Epithelial cell of esophagus (primary cell): ENCODE measurements at regions not wholly inside any gene's neighbourhood (a gene's known extent, or its start where the extent isn't known, plus 50 kb on each side); places are given as distances from the start of the nearest gene placed in this dataset.

ENCODE experiments used
- DNase-seq: peaks from one replicate; pipeline ENCODE4 v3.0.0; 2010; ENCODE audit warnings: low read depth
- H3K4me3 ChIP-seq: 2 replicates; pipeline ENCODE4 v1.5.1; 2011; ENCODE audit warnings: mild to moderate bottlenecking, low read length, control low read depth
- TF ChIP-seq, protein P1 (sequence below): IDR thresholded peaks from 2 replicates; pipeline ENCODE4 v1.5.1; 2011; ENCODE audit warnings: low read depth, mild to moderate bottlenecking, low read length, control low read depth, inconsistent platforms; ENCODE audit not compliant: insufficient read depth; ENCODE audit errors: missing control alignments

DNA sequence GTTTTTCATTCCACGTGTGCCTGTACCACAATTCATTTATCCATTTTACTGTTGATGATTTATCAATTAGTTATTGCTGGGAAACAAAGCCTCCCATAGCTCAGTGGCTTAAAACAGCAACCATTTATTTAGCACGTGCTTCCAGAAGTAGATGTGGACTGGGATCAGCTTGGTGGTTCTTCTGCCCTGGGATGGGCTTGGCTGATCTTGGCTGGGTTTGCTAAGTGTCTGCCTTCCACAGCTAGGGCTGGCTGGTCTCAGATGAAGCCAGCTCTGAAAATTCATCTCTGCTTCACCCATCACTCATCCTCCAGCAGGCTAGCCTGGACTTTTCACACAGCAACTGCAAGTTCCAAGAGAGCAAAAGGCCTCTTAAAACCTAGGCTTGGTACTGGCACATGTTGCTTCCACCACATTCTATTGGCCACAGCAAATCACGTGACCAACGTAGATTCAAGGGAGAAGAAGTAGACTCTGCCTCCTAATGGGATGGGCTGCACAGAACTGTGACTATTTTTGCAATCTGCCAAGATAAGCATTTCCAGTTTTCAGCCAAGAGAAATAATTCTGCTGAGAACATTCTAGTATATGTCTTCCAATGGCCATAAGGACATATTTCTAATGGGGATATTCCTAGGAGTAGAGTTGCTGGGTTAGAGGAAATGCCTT lies 124.9 kb downstream of the MN1 start:
- no peak overlapping the region for H3K4me3 ChIP-seq
- TF ChIP-seq, protein P1, sequence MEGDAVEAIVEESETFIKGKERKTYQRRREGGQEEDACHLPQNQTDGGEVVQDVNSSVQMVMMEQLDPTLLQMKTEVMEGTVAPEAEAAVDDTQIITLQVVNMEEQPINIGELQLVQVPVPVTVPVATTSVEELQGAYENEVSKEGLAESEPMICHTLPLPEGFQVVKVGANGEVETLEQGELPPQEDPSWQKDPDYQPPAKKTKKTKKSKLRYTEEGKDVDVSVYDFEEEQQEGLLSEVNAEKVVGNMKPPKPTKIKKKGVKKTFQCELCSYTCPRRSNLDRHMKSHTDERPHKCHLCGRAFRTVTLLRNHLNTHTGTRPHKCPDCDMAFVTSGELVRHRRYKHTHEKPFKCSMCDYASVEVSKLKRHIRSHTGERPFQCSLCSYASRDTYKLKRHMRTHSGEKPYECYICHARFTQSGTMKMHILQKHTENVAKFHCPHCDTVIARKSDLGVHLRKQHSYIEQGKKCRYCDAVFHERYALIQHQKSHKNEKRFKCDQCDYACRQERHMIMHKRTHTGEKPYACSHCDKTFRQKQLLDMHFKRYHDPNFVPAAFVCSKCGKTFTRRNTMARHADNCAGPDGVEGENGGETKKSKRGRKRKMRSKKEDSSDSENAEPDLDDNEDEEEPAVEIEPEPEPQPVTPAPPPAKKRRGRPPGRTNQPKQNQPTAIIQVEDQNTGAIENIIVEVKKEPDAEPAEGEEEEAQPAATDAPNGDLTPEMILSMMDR: no peak
- DNase-seq: no peak

DNA sequence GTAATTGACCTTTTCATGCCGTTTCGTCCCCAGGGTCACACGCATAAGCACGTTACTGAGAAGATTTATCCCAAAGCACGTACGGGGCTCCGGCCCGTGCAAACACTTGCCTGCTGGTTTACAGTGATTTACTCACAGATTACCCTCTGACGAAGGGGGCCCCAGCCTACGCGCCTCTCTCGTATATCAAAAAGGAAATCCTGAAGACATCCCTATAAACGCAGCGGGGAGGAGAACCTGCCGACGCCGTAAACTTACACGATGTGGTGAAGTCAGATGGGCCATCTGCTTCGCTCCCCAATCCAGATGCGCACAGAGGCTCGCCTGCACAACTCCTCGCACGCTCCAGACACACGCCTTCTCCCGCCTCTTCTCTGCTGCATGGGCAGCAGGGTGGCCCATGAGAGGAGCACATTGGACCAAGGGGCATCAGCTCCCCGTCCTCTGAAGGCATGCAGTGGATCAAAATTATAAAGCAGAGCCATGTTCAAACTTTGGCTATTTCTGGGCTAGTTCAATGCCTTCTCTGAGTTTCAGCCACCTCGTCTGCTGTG lies 123.6 kb downstream of the MN1 start:
- TF ChIP-seq, protein P1: no peak
- no peak for DNase-seq
- no peak overlapping the region for H3K4me3 ChIP-seq

DNA sequence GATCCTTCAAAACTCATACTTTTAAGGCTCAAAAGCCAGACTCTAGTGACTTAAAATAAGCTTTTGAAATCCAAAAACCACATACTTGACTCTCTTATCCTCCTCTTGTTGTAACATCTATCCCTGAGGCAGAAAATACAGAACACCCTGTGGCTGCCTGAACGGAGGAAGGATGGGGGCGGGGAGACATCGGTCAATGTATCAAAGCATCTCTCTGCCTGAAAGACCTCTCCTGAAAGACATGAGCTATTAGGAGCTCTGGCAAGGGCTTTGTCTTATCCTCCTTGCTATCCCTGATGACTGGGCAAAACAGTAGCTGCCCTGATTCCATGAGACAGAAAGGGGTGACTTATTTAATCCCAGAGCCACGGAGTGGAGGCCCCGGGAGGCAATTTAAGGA lies 122.4 kb downstream of the MN1 start:
- H3K4me3 ChIP-seq: no peak overlapping the region
- TF ChIP-seq, protein P1: no peak
- DNase-seq: no peak

DNA sequence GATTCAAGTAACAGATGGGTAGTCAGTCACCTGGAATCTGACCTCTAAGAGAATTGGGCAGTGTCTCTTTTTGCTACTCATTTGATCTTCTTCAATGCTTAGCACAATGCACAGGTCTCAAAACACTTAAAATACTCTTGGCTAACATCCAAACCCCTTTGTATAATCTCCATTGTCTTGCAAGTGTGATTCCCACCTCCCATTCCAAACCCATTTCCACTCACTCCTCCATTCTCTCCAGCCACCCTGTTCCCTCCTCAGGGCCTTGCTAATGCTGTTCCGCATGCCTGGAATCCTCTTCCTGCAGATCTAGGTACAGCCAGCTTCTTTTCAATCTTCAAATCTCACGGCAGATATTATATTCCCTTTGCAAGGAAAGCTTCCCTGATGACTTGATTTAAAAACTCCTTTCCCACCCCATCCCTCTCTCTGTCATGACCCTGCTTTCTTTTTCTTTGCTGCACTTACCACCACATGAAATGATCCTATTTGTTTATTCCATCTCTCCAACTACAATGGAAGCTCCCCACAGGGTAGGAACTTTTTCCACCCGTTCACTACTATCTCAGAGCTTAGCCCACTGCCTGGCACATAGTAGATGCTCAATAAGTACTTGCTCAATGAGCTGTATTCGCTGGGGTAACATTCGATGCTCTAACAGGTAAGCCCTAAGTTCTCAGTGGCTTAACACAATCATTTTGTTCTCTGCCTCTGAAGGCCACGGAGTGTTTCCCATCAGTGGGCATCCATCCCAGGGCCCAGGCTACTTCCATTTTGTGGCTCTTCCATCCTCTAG lies 121.7 kb downstream of the MN1 start:
- H3K4me3 ChIP-seq: no peak overlapping the region

DNA sequence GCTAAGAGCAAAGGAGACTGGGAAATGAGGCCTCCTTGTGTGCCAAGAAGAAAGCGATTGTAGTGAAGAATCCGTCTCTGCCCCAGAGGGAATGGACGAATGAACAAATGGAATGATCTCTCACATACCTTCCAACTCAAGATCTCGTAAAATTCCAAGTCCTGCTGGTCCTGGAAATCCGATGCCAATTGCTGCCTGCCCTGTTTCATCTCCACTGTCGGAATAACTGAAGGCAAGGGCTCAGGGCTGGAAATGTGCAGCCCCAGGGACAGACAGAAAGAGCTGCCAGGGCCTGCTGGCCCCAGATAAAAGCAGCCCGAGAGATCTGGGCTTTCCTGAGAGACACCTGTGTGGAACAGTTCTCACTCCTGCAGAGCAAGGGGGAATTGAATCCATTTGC lies 120.9 kb downstream of the MN1 start:
- H3K4me3 ChIP-seq: no peak overlapping the region
- TF ChIP-seq, protein P1: no peak
- DNase-seq: no peak

More for the DNA sequence above, 121.7 kb downstream of the MN1 start:
- DNase-seq: no peak
- TF ChIP-seq, protein P1: no peak

DNA sequence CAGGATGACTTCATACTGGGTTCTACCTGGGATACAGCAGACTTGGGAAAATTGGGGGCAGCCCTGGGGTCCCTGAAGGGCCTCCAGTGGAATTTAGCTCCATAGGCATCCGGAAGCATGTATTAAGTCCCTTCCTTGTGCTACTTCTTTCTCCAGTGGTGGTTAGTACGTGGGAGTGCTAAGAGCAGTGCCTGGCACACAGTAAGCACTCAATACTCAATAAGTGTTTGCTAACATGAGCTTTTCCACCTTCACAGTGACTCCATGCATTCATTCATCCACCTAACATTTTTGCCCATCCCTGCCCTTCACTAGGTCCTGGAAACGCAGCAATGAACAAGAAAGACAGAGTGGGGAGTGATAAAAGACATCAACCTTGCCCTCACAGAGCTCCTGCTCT lies 120.5 kb downstream of the MN1 start:
- TF ChIP-seq, protein P1: no peak
- DNase-seq: no peak
- no peak overlapping the region for H3K4me3 ChIP-seq

DNA sequence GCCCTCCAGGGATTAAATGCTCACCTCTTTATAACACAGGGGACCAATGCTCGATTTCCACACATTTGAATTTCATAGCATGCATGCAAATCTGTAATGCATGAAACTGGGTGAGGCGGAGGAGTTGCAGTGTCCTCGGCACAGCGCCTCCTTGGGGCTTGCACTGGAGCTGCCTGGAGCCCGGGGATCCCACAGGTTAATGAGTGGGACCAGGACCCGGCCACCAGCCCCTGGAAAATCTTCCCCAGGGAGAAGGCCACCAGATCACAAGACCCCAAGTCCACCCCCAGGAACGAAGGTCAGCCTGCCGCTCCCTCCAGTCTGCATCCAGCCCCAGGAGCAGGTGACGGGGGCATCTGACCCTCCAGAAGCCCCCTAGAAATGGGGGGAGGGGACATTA lies 119.1 kb downstream of the MN1 start:
- H3K4me3 ChIP-seq: no peak overlapping the region
- DNase-seq: no peak
- TF ChIP-seq, protein P1: peak; percentile 24
